HG02623 (cell line): ENCODE measurements at regions not wholly inside any gene's neighbourhood (a gene's known extent, or its start where the extent isn't known, plus 50 kb on each side); places are given as distances from the start of the nearest gene placed in this dataset.

ENCODE experiments used
- ATAC-seq: cut with Tn5 transposase; IDR thresholded peaks from one replicate; pipeline ENCODE4 v1.9.1; 2021; ENCODE audit warnings: moderate library complexity; ENCODE audit not compliant: unreplicated experiment

- ATAC-seq, result no peak
Observed at GRCh38 chr5:4758996-4759395, 381.1 kb upstream of the ADAMTS16 start.

- no peak for ATAC-seq
Observed at GRCh38 chr5:4762316-4762715, 377.8 kb upstream of the ADAMTS16 start.

GRCh38 chr5:4765411-4765810 lies 374.7 kb upstream of the ADAMTS16 start:
- no peak for ATAC-seq

- no peak for ATAC-seq
Observed at GRCh38 chr5:4766101-4766500, 374.0 kb upstream of the ADAMTS16 start.

- ATAC-seq, result no peak
Observed at GRCh38 chr5:4772591-4772990, 367.5 kb upstream of the ADAMTS16 start.

GRCh38 chr5:4773827-4774317 lies 366.3 kb upstream of the ADAMTS16 start:
- ATAC-seq, result no peak

- no peak for ATAC-seq
Observed at GRCh38 chr5:4777435-4777834, 362.7 kb upstream of the ADAMTS16 start.

GRCh38 chr5:4780633-4781032 lies 359.5 kb upstream of the ADAMTS16 start:
- ATAC-seq, result no peak

- no peak for ATAC-seq
Observed at GRCh38 chr5:4781299-4781698, 358.8 kb upstream of the ADAMTS16 start.

- no peak for ATAC-seq
Observed at GRCh38 chr5:4785971-4786370, 354.2 kb upstream of the ADAMTS16 start.

- ATAC-seq, result no peak
Observed at GRCh38 chr5:4797445-4797844, 342.7 kb upstream of the ADAMTS16 start.

GRCh38 chr5:4802044-4802443 lies 338.1 kb upstream of the ADAMTS16 start:
- ATAC-seq, result no peak

GRCh38 chr5:4804691-4805360 lies 335.3 kb upstream of the ADAMTS16 start:
- no peak for ATAC-seq

- no peak for ATAC-seq
Observed at GRCh38 chr5:4815002-4815401, 325.1 kb upstream of the ADAMTS16 start.

GRCh38 chr5:4817767-4818166 lies 322.4 kb upstream of the ADAMTS16 start:
- no peak for ATAC-seq

GRCh38 chr5:4831325-4831724 lies 308.8 kb upstream of the ADAMTS16 start:
- ATAC-seq, result no peak

- no peak for ATAC-seq
Observed at GRCh38 chr5:4832471-4832870, 307.7 kb upstream of the ADAMTS16 start.

- ATAC-seq, result no peak
Observed at GRCh38 chr5:4833104-4833738, 306.9 kb upstream of the ADAMTS16 start.

GRCh38 chr5:4837489-4838058 lies 302.6 kb upstream of the ADAMTS16 start:
- ATAC-seq, result no peak

- ATAC-seq, result no peak
Observed at GRCh38 chr5:4845221-4845620, 294.9 kb upstream of the ADAMTS16 start.

GRCh38 chr5:4847766-4848165 lies 292.4 kb upstream of the ADAMTS16 start:
- ATAC-seq, result no peak

GRCh38 chr5:4855036-4855435 lies 285.1 kb upstream of the ADAMTS16 start:
- ATAC-seq, result no peak
